ENCODE measurements at regions not wholly inside any gene's neighbourhood (a gene's known extent, or its start where the extent isn't known, plus 50 kb on each side); places are given as distances from the start of the nearest gene placed in this dataset.

DNA sequence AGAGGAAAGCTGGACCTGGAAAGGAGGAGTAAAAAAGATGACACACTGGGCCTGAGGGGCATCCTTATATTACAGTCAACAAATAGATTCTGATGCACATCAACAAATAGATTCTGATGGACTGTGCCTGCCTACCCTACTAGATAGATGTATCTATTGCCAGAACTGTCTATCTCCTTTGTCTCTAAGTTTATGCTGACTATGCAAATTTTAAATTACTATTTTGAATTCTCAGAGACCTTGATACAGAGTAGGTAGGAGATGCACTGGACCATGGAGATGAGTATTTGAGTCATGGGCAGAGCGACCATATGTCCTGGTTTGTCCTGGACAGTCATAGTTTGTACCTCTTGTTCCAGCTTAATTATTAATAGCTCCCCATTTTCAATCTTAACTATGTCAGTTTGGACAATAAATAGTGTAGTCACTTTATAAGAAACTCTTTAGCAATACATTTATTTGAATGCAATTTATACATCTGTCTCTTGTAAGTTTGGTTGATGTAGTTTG is 247.9 kb upstream of the PPP1R2C start:
- TF ChIP-seq TOX (CRISPR knock-in tag; IDR thresholded peaks at IDR 0.05; ENCODE audit: borderline replicate concordance) (no peak), ZNF565 (CRISPR knock-in tag; conservative IDR thresholded peaks at IDR 0.05; ENCODE audit: low read depth) (no peak), GLIS3 (CRISPR knock-in tag; IDR thresholded peaks at IDR 0.05) (no peak), OSR1 (CRISPR knock-in tag; IDR thresholded peaks at IDR 0.05) (no peak), ESRRG (CRISPR knock-in tag; IDR thresholded peaks at IDR 0.05) (no peak), ARNTL (CRISPR knock-in tag; IDR thresholded peaks at IDR 0.05; ENCODE audit: borderline replicate concordance, low read depth) (no peak), SNAI2 (CRISPR knock-in tag; IDR thresholded peaks at IDR 0.05) (no peak), ZFP30 (CRISPR knock-in tag; IDR thresholded peaks at IDR 0.05) (no peak), ISL1 (CRISPR knock-in tag; IDR thresholded peaks at IDR 0.05) (no peak)
- TF ChIP-seq, protein P1, sequence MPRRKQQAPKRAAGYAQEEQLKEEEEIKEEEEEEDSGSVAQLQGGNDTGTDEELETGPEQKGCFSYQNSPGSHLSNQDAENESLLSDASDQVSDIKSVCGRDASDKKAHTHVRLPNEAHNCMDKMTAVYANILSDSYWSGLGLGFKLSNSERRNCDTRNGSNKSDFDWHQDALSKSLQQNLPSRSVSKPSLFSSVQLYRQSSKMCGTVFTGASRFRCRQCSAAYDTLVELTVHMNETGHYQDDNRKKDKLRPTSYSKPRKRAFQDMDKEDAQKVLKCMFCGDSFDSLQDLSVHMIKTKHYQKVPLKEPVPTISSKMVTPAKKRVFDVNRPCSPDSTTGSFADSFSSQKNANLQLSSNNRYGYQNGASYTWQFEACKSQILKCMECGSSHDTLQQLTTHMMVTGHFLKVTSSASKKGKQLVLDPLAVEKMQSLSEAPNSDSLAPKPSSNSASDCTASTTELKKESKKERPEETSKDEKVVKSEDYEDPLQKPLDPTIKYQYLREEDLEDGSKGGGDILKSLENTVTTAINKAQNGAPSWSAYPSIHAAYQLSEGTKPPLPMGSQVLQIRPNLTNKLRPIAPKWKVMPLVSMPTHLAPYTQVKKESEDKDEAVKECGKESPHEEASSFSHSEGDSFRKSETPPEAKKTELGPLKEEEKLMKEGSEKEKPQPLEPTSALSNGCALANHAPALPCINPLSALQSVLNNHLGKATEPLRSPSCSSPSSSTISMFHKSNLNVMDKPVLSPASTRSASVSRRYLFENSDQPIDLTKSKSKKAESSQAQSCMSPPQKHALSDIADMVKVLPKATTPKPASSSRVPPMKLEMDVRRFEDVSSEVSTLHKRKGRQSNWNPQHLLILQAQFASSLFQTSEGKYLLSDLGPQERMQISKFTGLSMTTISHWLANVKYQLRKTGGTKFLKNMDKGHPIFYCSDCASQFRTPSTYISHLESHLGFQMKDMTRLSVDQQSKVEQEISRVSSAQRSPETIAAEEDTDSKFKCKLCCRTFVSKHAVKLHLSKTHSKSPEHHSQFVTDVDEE (CRISPR knock-in tag; IDR thresholded peaks at IDR 0.05): no peak
- TF ChIP-seq, protein P2, sequence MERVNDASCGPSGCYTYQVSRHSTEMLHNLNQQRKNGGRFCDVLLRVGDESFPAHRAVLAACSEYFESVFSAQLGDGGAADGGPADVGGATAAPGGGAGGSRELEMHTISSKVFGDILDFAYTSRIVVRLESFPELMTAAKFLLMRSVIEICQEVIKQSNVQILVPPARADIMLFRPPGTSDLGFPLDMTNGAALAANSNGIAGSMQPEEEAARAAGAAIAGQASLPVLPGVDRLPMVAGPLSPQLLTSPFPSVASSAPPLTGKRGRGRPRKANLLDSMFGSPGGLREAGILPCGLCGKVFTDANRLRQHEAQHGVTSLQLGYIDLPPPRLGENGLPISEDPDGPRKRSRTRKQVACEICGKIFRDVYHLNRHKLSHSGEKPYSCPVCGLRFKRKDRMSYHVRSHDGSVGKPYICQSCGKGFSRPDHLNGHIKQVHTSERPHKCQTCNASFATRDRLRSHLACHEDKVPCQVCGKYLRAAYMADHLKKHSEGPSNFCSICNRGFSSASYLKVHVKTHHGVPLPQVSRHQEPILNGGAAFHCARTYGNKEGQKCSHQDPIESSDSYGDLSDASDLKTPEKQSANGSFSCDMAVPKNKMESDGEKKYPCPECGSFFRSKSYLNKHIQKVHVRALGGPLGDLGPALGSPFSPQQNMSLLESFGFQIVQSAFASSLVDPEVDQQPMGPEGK (CRISPR knock-in tag; IDR thresholded peaks at IDR 0.05; ENCODE audit: borderline replicate concordance): no peak
- TF ChIP-seq, protein P3, sequence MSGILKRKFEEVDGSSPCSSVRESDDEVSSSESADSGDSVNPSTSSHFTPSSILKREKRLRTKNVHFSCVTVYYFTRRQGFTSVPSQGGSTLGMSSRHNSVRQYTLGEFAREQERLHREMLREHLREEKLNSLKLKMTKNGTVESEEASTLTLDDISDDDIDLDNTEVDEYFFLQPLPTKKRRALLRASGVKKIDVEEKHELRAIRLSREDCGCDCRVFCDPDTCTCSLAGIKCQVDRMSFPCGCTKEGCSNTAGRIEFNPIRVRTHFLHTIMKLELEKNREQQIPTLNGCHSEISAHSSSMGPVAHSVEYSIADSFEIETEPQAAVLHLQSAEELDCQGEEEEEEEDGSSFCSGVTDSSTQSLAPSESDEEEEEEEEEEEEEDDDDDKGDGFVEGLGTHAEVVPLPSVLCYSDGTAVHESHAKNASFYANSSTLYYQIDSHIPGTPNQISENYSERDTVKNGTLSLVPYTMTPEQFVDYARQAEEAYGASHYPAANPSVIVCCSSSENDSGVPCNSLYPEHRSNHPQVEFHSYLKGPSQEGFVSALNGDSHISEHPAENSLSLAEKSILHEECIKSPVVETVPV (CRISPR knock-in tag; IDR thresholded peaks at IDR 0.05): no peak
